Ramos (cell line): ENCODE measurements at regions not wholly inside any gene's neighbourhood (a gene's known extent, or its start where the extent isn't known, plus 50 kb on each side); places are given as distances from the start of the nearest gene placed in this dataset.

Experiments
- in situ Hi-C: fragments of 300-500 bp; cut with MboI; formaldehyde crosslinking; loops from one replicate; pipeline ENCODE4 v1.14.3; 2022; ENCODE audit warnings: low sequenced_read_pairs; ENCODE audit not compliant: unreplicated experiment

GRCh38 chr13:62088165-62088564, 672.5 kb upstream of the PCDH20 start:
- in situ Hi-C loops = no loop called here

- in situ Hi-C loops = no loop called here
Observed at GRCh38 chr13:62087124-62087523, 671.5 kb upstream of the PCDH20 start.

- in situ Hi-C loops = no loop called here
Observed at GRCh38 chr13:62085337-62086229, 669.9 kb upstream of the PCDH20 start.

- in situ Hi-C loops = no loop called here
Observed at GRCh38 chr13:62084728-62085127, 669.1 kb upstream of the PCDH20 start.

GRCh38 chr13:62067821-62068220, 652.2 kb upstream of the PCDH20 start:
- in situ Hi-C loops = no loop called here

GRCh38 chr13:62065016-62065415, 649.4 kb upstream of the PCDH20 start:
- in situ Hi-C loops = no loop called here

- in situ Hi-C loops = no loop called here
Observed at GRCh38 chr13:62061751-62062150, 646.1 kb upstream of the PCDH20 start.

GRCh38 chr13:62060570-62060969, 644.9 kb upstream of the PCDH20 start:
- in situ Hi-C loops = no loop called here

- in situ Hi-C loops = no loop called here
Observed at GRCh38 chr13:62057286-62057685, 641.6 kb upstream of the PCDH20 start.

- in situ Hi-C loops = no loop called here
Observed at GRCh38 chr13:62049992-62050391, 634.3 kb upstream of the PCDH20 start.

GRCh38 chr13:62046512-62046911, 630.9 kb upstream of the PCDH20 start:
- in situ Hi-C loops = no loop called here

- in situ Hi-C loops = no loop called here
Observed at GRCh38 chr13:62043600-62043999, 628.0 kb upstream of the PCDH20 start.

GRCh38 chr13:62040806-62041205, 625.2 kb upstream of the PCDH20 start:
- in situ Hi-C loops = no loop called here

GRCh38 chr13:62040078-62040477, 624.4 kb upstream of the PCDH20 start:
- in situ Hi-C loops = no loop called here

- in situ Hi-C loops = no loop called here
Observed at GRCh38 chr13:62038214-62038613, 622.6 kb upstream of the PCDH20 start.

- in situ Hi-C loops = no loop called here
Observed at GRCh38 chr13:62035981-62036380, 620.3 kb upstream of the PCDH20 start.

- in situ Hi-C loops = no loop called here
Observed at GRCh38 chr13:62033934-62034333, 618.3 kb upstream of the PCDH20 start.

- in situ Hi-C loops = no loop called here
Observed at GRCh38 chr13:62022369-62022768, 606.7 kb upstream of the PCDH20 start.

GRCh38 chr13:62019858-62020257, 604.2 kb upstream of the PCDH20 start:
- in situ Hi-C loops = no loop called here

GRCh38 chr13:62014299-62014698, 598.6 kb upstream of the PCDH20 start:
- in situ Hi-C loops = no loop called here

- in situ Hi-C loops = no loop called here
Observed at GRCh38 chr13:62003452-62003851, 587.8 kb upstream of the PCDH20 start.

GRCh38 chr13:61994174-61994573, 578.5 kb upstream of the PCDH20 start:
- in situ Hi-C loops = no loop called here
